GM23338 (cell line): ENCODE measurements at regions not wholly inside any gene's neighbourhood (a gene's known extent, or its start where the extent isn't known, plus 50 kb on each side); places are given as distances from the start of the nearest gene placed in this dataset.

Source experiments
- CREB1 ChIP-seq: fragments of 250-450 bp; sonication (Bioruptor Pico); IDR thresholded peaks from 2 replicates; pipeline ENCODE4 v1.5.0; 2020; ENCODE audit warnings: low read depth, mild to moderate bottlenecking, moderate library complexity
- CTCF ChIP-seq, 2 experiments: fragments of 200-600 bp in 1 of 2; sonication (generic) in 1 of 2; conservative IDR thresholded peaks; 2 replicates each; pipeline versions ENCODE4 v1.5.1 to v1.6.1; 2016 to 2017; ENCODE audit warnings: antibody characterized with exemption in 2 of 2, low read depth in 2 of 2, mild to moderate bottlenecking in 2 of 2, moderate library complexity in 1 of 2
- ETS1 ChIP-seq: IDR thresholded peaks from 2 replicates; pipeline ENCODE4 v1.6.1; 2016; ENCODE audit warnings: antibody characterized with exemption
- EZH2 ChIP-seq: fragments of 200-600 bp; sonication (generic); IDR thresholded peaks from one replicate; pipeline ENCODE4 v1.8.0; 2017; ENCODE audit warnings: antibody characterized with exemption, mild to moderate bottlenecking, low read depth; ENCODE audit not compliant: unreplicated experiment
- EZH2phosphoT487 ChIP-seq: fragments of 200-600 bp; sonication (generic); IDR thresholded peaks from one replicate; pipeline ENCODE4 v1.8.1; 2018; ENCODE audit warnings: antibody characterized with exemption; ENCODE audit not compliant: unreplicated experiment
- JUNB ChIP-seq: IDR thresholded peaks from one replicate; pipeline ENCODE4 v1.6.1; 2016; ENCODE audit warnings: antibody characterized with exemption; ENCODE audit not compliant: unreplicated experiment
- NANOG ChIP-seq: IDR thresholded peaks from 2 replicates; pipeline ENCODE4 v1.6.1; 2016; ENCODE audit warnings: antibody characterized with exemption, borderline replicate concordance
- POLR2AphosphoS5 ChIP-seq: IDR thresholded peaks from 2 replicates; pipeline ENCODE4 v1.6.1; 2016; ENCODE audit warnings: antibody characterized with exemption, low read depth
- REST ChIP-seq: IDR thresholded peaks from one replicate; pipeline ENCODE4 v1.6.1; 2018; ENCODE audit warnings: antibody characterized with exemption; ENCODE audit not compliant: unreplicated experiment
- ZNF114 ChIP-seq: fragments of 250-450 bp; sonication (Bioruptor Pico); IDR thresholded peaks from 2 replicates; pipeline ENCODE4 v1.5.0; 2020; ENCODE audit warnings: mild to moderate bottlenecking, moderate library complexity
- ZNF331 ChIP-seq: fragments of 250-450 bp; sonication (Bioruptor Pico); IDR thresholded peaks from 2 replicates; pipeline ENCODE4 v1.5.0; 2020; ENCODE audit warnings: low read depth, mild to moderate bottlenecking, moderate library complexity
- ZNF462 ChIP-seq: fragments of 250-450 bp; sonication (Bioruptor Pico); IDR thresholded peaks from 2 replicates; pipeline ENCODE4 v1.5.0; 2020; ENCODE audit warnings: mild to moderate bottlenecking, moderate library complexity

GRCh38 chr1:58189453-58189852 is 357.1 kb downstream of the OMA1 start:
- TF ChIP-seq CTCF (conservative IDR thresholded peaks at IDR 0.05; ENCODE audit: low read depth in 2 of 2) (no peak), NANOG (no peak), POLR2AphosphoS5 (no peak), EZH2phosphoT487 (no peak), ZNF462 (CRISPR knock-in tag) (no peak), EZH2 (no peak), ZNF331 (CRISPR knock-in tag) (no peak), REST (no peak), CREB1 (no peak), ETS1 (no peak), JUNB (no peak), ZNF114 (CRISPR knock-in tag) (no peak)
